HCT116 (cell line): ENCODE measurements at regions not wholly inside any gene's neighbourhood (a gene's known extent, or its start where the extent isn't known, plus 50 kb on each side); places are given as distances from the start of the nearest gene placed in this dataset.

ENCODE experiments used
- ATAC-seq: fragments of 200-7000 bp; cut with Tn5 transposase; 2 replicates; pipeline ENCODE4 v1.9.1; 2020; ENCODE audit warnings: mild to moderate bottlenecking, moderate library complexity
- BruUV-seq: library from RNA; stranded (reverse); fragments of 400-500 nt; replicated peaks from 2 replicates; lab custom pipeline; 2021; lab: Mats Ljungman, UMichigan
- CTCF ChIA-PET: fragments of 300-600 bp; sonication (Branson Sonifier 250); formaldehyde crosslinking; loops from one replicate; lab custom pipeline; 2021; ENCODE audit warnings: antibody characterized with exemption; lab: Charles Lee
- POLR2A ChIA-PET: fragments of 300-600, 350-600 bp; sonication (Branson Sonifier 250); formaldehyde crosslinking; loops from one replicate; lab custom pipeline; 2021; ENCODE audit warnings: antibody characterized with exemption; lab: Charles Lee
- RAD21 ChIA-PET, 2 experiments: fragments of 300-600 bp; sonication (Branson Sonifier 250); formaldehyde crosslinking; loops; one replicate each; lab custom pipeline; 2023; ENCODE audit warnings: low total read pairs in 2 of 2; ENCODE audit not compliant: uncharacterized antibody in 2 of 2, unreplicated experiment in 2 of 2, low non-redundant PET in 1 of 2; lab: Charles Lee
- DNase-seq: peaks from one replicate; pipeline ENCODE4 v3.0.0-alpha.2; 2010; ENCODE audit warnings: low read depth, low spot score
- H2AFZ ChIP-seq: fragments of 200-600 bp; shearing (Covaris generic), sonication (generic); 2 replicates; pipeline ENCODE4 v1.6.1; 2017; ENCODE audit warnings: low read depth, mixed run types, mixed read lengths, antibody characterized with exemption, low read length; ENCODE audit not compliant: poor library complexity, severe bottlenecking
- H3K27ac ChIP-seq: 2 replicates; pipeline ENCODE4 v1.5.1; 2012; ENCODE audit warnings: low read depth, low read length
- H3K27me3 ChIP-seq: fragments of 200-600 bp; sonication (generic); 2 replicates; pipeline ENCODE4 v1.6.1; 2016; ENCODE audit warnings: mixed run types, low read length, mixed read lengths; ENCODE audit not compliant: insufficient read depth
- H3K36me3 ChIP-seq, 2 experiments: fragments of 200-500 bp in 1 of 2; fragments of 200-600 bp in 1 of 2; sonication (Bioruptor generic) in 1 of 2; sonication (generic) in 1 of 2; 2 replicates each; pipeline versions ENCODE4 v1.5.1 to v1.6.1; 2014 to 2016; ENCODE audit warnings: low read length in 2 of 2, inconsistent platforms in 1 of 2, mixed read lengths in 1 of 2, mixed run types in 1 of 2; ENCODE audit not compliant: insufficient read depth in 2 of 2, control insufficient read depth in 1 of 2
- H3K4me1 ChIP-seq, 2 experiments: fragments of 200-600 bp in 1 of 2; sonication (generic) in 1 of 2; 2 replicates each; pipeline versions ENCODE4 v1.5.1 to v1.6.1; 2012 to 2017; ENCODE audit warnings: low read length in 2 of 2, inconsistent platforms in 1 of 2, mild to moderate bottlenecking in 1 of 2, mixed read lengths in 1 of 2, mixed run types in 1 of 2, moderate library complexity in 1 of 2; ENCODE audit not compliant: insufficient read depth in 2 of 2, control insufficient read depth in 1 of 2
- H3K4me2 ChIP-seq: fragments of 200-600 bp; sonication (generic); 2 replicates; pipeline ENCODE4 v1.6.1; 2017; ENCODE audit warnings: mixed run types, low read length, mixed read lengths
- H3K4me3 ChIP-seq, 2 experiments: fragments of 200-600 bp in 1 of 2; sonication (generic) in 1 of 2; replicated peaks in 1 of 2; 2 replicates each; pipeline ENCODE4 v1.5.1; 2011 to 2016; ENCODE audit warnings: low read length in 2 of 2, control low read depth in 1 of 2, low read depth in 1 of 2, mild to moderate bottlenecking in 1 of 2, mixed read lengths in 1 of 2, mixed run types in 1 of 2
- H3K79me2 ChIP-seq: fragments of 200-600 bp; sonication (generic); 2 replicates; pipeline ENCODE4 v1.6.1; 2017; ENCODE audit warnings: mild to moderate bottlenecking, mixed run types, low read length, moderate library complexity, mixed read lengths; ENCODE audit not compliant: insufficient read depth
- H3K9ac ChIP-seq: fragments of 200-600 bp; sonication (generic); 2 replicates; pipeline ENCODE4 v1.6.1; 2016; ENCODE audit warnings: low read length, mixed read lengths
- H3K9me2 ChIP-seq: fragments of 200-600 bp; sonication (generic), shearing (Covaris generic); 2 replicates; pipeline ENCODE4 v1.6.1; 2017; ENCODE audit warnings: mixed run types, mild to moderate bottlenecking, moderate library complexity; ENCODE audit not compliant: insufficient read depth
- H3K9me3 ChIP-seq, 2 experiments: fragments of 200-500 bp in 1 of 2; fragments of 200-600 bp in 1 of 2; sonication (Bioruptor generic) in 1 of 2; sonication (generic) in 1 of 2; 2 replicates each; pipeline ENCODE4 v1.6.1; 2014 to 2017; ENCODE audit warnings: low read length in 2 of 2, mixed read lengths in 2 of 2, inconsistent platforms in 1 of 2, low read depth in 1 of 2, mild to moderate bottlenecking in 1 of 2, mixed run types in 1 of 2, moderate library complexity in 1 of 2; ENCODE audit not compliant: control insufficient read depth in 1 of 2, insufficient read depth in 1 of 2
- H4K20me1 ChIP-seq: fragments of 200-600 bp; sonication (generic), shearing (Covaris generic); 2 replicates; pipeline ENCODE4 v1.6.1; 2017; ENCODE audit warnings: mixed run types, mild to moderate bottlenecking, moderate library complexity; ENCODE audit not compliant: insufficient read depth
- EZH2 ChIP-seq: fragments of 200-600 bp; sonication (generic); IDR thresholded peaks from 2 replicates; pipeline ENCODE4 v1.6.1; 2017; ENCODE audit warnings: antibody characterized with exemption, mixed run types
- JUND ChIP-seq: IDR thresholded peaks from 2 replicates; pipeline ENCODE4 v1.6.1; 2012
- MAX ChIP-seq: IDR thresholded peaks from 2 replicates; pipeline ENCODE4 v1.6.1; 2012
- POLR2AphosphoS5 ChIP-seq: IDR thresholded peaks from 2 replicates; pipeline ENCODE4 v1.6.1; 2011; ENCODE audit warnings: mild to moderate bottlenecking, low read depth, low read length, moderate library complexity
- RAD21 ChIP-seq: IDR thresholded peaks from 2 replicates; pipeline ENCODE4 v1.6.1; 2012; ENCODE audit warnings: low read depth, mild to moderate bottlenecking
- SIN3A ChIP-seq: IDR thresholded peaks from 2 replicates; pipeline ENCODE4 v1.6.1; 2012; ENCODE audit warnings: low read depth
- TCF7L2 ChIP-seq: IDR thresholded peaks from 2 replicates; pipeline ENCODE4 v1.7.0; 2011; ENCODE audit warnings: borderline replicate concordance, inconsistent platforms; ENCODE audit not compliant: insufficient read depth, insufficient read length; ENCODE audit errors: extremely low read depth
- ZFX ChIP-seq: fragments of 450-650 bp; IDR thresholded peaks from 2 replicates; pipeline ENCODE4 v1.6.1; 2017
- ZNF274 ChIP-seq: fragments of 200-500 bp; sonication (Bioruptor generic); IDR thresholded peaks from 2 replicates; pipeline ENCODE4 v1.6.1; 2014; ENCODE audit warnings: mild to moderate bottlenecking, low read depth, low read length, inconsistent platforms
- intact Hi-C: fragments of 100-400 bp; cut with micrococcal nuclease; formaldehyde crosslinking; loops from 2 replicates; pipeline ENCODE4 v1.10.0; 2022
- TF ChIP-seq, protein P1 (sequence below): IDR thresholded peaks from 2 replicates; pipeline ENCODE4 v1.6.1; 2012; ENCODE audit warnings: low read depth
- TF ChIP-seq, protein P2 (sequence below), 3 experiments: fragments of 200-600 bp in 1 of 3; sonication (generic) in 1 of 3; IDR thresholded peaks in 2 of 3; conservative IDR thresholded peaks in 1 of 3; 2 replicates each; pipeline ENCODE4 v1.5.1; 2012 to 2017; ENCODE audit warnings: low read depth in 2 of 3, low read length in 2 of 3, antibody characterized with exemption in 1 of 3, borderline replicate concordance in 1 of 3, control low read depth in 1 of 3, mild to moderate bottlenecking in 1 of 3, mixed read lengths in 1 of 3, mixed run types in 1 of 3, moderate library complexity in 1 of 3; ENCODE audit not compliant: insufficient read depth in 1 of 3
- TF ChIP-seq, protein P3 (sequence below): IDR thresholded peaks from 2 replicates; pipeline ENCODE4 v1.6.1; 2012

- H3K9me3 ChIP-seq = peaks cover 0 to 4% of the 10 kb centered on the region in 2 experiments; a peak in 2 of 4 replicates
- H3K4me2 ChIP-seq = no peak overlapping the region
- RAD21 ChIA-PET = no interaction called here
- no peak overlapping the region for H3K9ac ChIP-seq
- no peak for DNase-seq
- intact Hi-C loops = no loop called here
- H3K4me3 ChIP-seq = no peak overlapping the region
- no peak overlapping the region for H2AFZ ChIP-seq
- CTCF ChIA-PET = no interaction called here
- no peaks in the 10 kb centered on the region for H4K20me1 ChIP-seq
- no peaks in the 10 kb centered on the region for H3K36me3 ChIP-seq
- TF ChIP-seq SIN3A (no peak), EZH2 (no peak), ZNF274 (no peak), POLR2AphosphoS5 (no peak), RAD21 (no peak), JUND (no peak), TCF7L2 (no peak), ZFX (no peak), MAX (no peak)
- TF ChIP-seq, protein P1, sequence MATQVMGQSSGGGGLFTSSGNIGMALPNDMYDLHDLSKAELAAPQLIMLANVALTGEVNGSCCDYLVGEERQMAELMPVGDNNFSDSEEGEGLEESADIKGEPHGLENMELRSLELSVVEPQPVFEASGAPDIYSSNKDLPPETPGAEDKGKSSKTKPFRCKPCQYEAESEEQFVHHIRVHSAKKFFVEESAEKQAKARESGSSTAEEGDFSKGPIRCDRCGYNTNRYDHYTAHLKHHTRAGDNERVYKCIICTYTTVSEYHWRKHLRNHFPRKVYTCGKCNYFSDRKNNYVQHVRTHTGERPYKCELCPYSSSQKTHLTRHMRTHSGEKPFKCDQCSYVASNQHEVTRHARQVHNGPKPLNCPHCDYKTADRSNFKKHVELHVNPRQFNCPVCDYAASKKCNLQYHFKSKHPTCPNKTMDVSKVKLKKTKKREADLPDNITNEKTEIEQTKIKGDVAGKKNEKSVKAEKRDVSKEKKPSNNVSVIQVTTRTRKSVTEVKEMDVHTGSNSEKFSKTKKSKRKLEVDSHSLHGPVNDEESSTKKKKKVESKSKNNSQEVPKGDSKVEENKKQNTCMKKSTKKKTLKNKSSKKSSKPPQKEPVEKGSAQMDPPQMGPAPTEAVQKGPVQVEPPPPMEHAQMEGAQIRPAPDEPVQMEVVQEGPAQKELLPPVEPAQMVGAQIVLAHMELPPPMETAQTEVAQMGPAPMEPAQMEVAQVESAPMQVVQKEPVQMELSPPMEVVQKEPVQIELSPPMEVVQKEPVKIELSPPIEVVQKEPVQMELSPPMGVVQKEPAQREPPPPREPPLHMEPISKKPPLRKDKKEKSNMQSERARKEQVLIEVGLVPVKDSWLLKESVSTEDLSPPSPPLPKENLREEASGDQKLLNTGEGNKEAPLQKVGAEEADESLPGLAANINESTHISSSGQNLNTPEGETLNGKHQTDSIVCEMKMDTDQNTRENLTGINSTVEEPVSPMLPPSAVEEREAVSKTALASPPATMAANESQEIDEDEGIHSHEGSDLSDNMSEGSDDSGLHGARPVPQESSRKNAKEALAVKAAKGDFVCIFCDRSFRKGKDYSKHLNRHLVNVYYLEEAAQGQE = no peak
- TF ChIP-seq, protein P2, sequence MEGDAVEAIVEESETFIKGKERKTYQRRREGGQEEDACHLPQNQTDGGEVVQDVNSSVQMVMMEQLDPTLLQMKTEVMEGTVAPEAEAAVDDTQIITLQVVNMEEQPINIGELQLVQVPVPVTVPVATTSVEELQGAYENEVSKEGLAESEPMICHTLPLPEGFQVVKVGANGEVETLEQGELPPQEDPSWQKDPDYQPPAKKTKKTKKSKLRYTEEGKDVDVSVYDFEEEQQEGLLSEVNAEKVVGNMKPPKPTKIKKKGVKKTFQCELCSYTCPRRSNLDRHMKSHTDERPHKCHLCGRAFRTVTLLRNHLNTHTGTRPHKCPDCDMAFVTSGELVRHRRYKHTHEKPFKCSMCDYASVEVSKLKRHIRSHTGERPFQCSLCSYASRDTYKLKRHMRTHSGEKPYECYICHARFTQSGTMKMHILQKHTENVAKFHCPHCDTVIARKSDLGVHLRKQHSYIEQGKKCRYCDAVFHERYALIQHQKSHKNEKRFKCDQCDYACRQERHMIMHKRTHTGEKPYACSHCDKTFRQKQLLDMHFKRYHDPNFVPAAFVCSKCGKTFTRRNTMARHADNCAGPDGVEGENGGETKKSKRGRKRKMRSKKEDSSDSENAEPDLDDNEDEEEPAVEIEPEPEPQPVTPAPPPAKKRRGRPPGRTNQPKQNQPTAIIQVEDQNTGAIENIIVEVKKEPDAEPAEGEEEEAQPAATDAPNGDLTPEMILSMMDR (IDR thresholded peaks at IDR 0.05 in 2 of 3, conservative IDR thresholded peaks at IDR 0.05 in 1 of 3; ENCODE audit: borderline replicate concordance in 1 of 3, insufficient read depth in 1 of 3, low read depth in 2 of 3, low read length in 2 of 3) = no peak
- TF ChIP-seq, protein P3, sequence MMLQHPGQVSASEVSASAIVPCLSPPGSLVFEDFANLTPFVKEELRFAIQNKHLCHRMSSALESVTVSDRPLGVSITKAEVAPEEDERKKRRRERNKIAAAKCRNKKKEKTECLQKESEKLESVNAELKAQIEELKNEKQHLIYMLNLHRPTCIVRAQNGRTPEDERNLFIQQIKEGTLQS = no peak
- BruUV-seq = no TSS peak
- H3K9me2 ChIP-seq = no peaks in the 10 kb centered on the region
- no peaks in the 10 kb centered on the region for H3K27me3 ChIP-seq
- H3K79me2 ChIP-seq = no peaks in the 10 kb centered on the region
- no peaks in the 10 kb centered on the region for H3K4me1 ChIP-seq
- POLR2A ChIA-PET = no interaction called here
- H3K27ac ChIP-seq = no peak overlapping the region
- no peak for ATAC-seq
Observed at GRCh38 chr16:76164970-76165558, 112.1 kb upstream of the CNTNAP4 start.
